T-helper 1 cell (primary cell): ENCODE measurements at regions not wholly inside any gene's neighbourhood (a gene's known extent, or its start where the extent isn't known, plus 50 kb on each side); places are given as distances from the start of the nearest gene placed in this dataset.
"Not testable (repeated sequence)": the region's sequence is repeated elsewhere in the genome, so short reads cannot be mapped to it uniquely, and the experiment has no call there.

ENCODE experiments used
- DNase-seq, 5 donors: peaks; one replicate each; pipeline ENCODE4 v3.0.0-alpha.2; 2012 to 2020

DNA sequence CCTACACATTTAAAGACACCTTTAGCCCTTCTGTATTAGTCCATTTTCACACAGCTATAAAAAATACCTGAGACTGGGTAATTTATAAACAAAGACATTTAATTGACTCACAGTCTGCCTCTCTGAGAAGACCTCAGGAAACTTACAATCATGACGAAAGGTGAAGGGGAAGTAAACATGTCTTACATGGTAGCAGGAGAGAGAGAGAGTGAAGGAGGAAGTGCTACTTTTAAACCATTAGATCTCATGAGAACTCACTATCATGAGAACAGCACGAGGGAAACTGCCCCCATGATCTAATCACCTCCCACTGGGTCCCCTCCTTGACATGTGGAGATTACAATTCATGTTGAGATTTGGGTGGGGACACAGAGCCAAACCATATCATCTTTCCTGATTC is 946.6 kb downstream of the SLC4A3 start:
- DNase-seq = no peak

DNA sequence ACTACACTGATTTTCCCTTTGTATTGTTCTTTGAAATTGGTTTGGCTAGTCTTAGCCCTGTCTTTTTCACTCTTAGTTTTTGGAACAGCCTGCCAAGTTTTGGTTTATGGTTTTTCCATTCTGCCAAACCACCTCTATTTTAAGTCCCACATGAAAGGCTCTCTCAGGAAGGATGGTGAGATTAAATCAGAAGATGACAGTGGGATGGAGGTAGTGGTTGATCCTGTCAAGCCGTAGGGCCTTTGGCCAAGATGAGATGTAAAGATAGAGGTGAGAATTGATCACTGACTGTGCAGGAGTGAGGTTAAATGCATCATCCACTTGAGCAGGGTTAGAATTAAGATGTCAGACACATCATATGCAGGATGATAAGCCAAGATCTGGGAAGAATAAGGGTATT is 948.5 kb downstream of the SLC4A3 start:
- no peak for DNase-seq

DNA sequence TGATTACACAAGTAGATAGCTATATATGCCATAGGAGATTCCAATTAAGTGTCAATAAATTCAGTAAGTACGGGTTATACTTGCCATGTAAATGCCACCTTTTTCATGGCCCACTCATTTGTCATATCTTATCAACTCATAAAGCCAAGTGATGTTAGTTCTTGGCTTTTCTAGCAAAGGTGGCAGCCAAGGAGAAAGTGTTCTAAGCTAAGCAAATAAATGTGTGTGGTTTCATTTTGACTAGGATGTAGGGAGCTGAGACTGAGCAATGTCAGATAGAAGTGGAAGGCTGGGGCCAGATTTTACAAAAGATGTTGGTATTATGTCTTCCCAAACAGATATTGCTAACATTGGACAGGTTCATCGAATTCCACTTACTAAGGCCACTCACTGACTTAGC is 952.0 kb downstream of the SLC4A3 start:
- DNase-seq = no peak

DNA sequence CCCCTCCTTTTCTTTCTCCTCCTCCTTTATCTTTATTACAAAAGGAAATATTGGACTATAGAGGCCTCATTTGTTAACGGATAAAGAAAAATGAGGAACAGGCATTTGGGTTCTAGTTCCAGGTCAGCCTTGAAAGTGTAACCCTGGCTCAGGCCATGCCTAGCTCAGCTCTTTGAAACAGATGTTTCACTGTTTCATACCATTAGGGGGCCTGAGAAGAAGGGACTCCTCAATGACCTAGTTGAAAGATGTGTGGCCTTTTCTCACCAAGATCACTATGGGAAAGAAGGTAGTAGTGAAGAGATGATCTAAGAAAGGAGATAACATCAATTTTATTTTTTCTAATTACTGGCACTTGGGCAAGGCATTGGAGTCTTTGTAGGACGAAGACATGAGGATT is 952.7 kb downstream of the SLC4A3 start:
- no peak for DNase-seq

DNA sequence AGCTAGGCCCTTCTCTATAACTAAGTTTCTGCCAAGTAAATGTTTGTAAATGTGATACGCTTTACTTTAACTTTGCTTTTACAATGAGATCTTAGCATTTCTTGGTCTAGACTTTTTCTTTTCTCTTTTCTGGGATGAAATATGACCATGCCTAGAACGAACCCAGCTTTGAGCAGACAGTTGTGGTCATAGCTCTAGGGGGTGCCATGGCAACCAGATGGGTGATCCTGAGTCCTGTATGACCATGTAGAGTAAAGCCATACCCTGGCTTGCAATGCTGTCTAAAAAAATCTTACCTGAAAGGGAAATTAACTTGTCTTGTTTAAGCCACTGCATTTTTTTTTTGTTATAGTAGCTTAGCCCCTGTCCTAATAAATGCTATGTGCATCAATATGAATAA is 956.3 kb downstream of the SLC4A3 start:
- no peak for DNase-seq

DNA sequence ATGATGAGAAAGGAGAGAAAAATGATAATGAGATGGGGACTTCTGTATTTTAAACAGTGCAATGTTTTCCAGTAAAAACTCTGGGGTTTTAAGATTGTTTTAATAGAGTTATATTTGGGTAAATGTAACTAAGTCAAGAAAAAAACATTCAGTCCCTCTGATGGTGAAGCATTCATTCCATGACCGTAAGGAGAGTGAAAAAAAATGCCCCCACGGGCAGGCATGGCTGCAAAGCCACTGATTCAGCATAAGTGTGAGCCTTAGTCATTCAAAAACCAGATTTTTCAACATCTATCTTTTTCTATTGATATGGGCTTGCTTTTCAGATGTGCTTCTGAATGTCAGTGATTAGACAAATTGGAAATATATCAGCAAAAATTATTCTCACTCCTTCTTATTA is 957.8 kb downstream of the SLC4A3 start:
- DNase-seq = no peak

DNA sequence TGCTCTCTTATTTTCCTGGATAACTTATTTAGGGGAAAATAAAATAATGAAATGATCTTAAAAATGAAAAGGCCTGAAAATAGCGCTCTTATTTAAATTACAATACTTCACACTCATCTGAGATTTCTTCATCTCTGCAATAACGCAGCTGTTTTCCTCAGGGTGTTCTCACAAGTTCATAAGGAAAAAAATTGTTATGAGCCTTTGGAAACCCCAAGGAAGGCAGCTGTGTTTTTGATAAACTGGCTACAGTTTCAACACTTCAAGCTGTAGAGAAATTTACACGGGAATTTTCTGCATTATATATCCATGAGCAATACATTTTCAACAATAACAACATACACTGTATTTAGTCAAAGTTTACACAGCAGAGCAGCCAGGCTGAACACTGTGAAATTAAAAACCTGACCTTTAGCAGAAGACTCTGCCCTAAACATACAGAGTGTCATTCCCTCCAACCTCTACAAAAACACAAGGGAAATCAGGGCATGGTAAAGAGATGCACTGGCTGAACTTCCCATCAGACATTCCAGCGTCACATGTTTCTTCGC is 959.6 kb downstream of the SLC4A3 start:
- DNase-seq = no peak

DNA sequence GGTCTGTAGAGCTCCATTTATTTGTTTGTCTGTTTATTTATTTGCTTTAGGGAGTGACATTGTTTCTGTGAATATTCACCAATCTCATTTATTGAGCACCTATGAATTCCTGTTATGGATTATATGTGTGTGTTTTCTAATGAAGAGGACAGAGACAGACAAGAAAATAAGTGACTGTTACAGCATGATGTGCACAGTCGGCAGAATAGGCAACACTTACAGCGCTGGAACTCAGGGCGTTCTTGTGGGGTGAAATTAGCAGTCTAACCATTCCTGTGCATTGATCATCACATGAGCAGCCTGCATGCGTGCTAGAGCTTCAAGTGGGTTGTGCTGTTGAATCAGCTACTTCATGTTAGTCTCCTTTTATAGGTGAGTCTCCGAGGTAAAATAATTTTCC is 960.7 kb downstream of the SLC4A3 start:
- DNase-seq = no peak

DNA sequence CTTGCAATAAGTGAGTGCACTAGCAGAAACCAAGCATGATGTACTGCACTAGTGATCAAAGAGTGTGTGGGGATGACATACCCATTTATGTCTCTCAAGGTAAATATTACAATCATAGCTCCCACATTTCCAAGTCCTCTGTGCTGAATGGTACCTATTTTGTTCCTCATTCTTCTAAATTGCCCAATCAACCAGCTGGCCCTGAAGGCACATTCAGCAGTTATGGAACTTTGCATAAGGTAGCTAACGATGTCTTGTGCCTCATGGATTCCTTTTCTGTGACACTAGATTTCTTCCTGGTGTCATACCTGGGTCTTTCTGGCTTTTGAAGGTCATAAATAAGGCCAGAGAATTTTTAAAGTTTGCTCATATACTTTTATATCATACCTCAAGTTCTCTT is 963.0 kb downstream of the SLC4A3 start:
- no peak for DNase-seq

DNA sequence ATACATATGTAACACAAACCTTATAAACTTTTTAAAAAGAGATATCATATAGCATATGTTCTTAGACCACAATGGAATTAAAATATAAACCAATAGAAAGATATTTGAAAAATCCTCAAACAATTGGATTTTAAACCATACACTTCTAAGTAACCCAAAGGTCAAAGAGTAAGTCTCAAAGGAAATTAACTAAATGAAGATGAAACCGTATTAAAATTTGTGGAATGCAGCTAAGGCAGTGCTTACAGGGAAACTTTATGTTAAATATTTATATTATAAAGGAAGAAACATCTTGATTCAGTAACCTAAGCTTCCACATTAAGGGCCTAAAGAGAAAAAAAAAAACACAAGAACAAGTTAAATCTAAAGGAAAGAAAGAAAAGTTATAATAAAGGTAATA is 966.1 kb downstream of the SLC4A3 start:
- no peak for DNase-seq

DNA sequence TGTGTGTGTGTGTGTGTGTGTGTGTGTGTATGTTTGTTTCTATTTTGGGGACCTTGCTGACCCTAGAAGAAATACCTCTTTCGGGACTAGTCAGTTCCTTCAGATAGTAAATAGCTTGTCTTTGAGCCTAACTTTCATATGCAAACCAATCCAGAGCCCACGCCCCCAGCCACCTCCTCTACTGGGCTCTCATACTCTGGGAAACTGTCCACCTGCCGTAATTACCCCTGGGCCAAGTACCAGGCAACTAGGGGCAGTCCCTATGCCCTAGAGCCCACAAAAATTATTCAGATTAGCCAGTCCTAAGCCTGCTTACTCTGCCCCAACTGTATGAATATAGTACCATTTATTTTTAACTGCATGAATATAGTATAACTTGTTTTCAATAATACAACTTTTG is 970.4 kb downstream of the EPHA4 start:
- no peak for DNase-seq

DNA sequence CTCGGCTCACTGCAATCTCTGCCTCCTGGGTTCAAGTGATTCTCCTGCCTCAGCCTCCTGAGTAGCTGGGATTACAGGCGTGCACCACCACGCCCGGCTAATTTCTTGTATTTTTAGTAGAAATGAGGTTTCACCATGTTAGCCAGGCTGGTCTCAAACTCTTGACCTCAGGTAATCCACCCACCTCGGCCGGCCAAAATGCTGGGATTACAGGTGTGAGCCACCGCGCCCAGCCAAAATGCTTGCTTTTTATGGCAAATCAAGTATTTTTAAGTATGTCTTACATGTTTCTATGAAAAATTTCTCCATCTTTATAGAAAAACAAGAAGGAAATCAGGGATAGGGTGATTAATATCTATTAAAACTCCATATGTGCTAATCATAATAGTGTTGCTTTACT is 959.1 kb downstream of the EPHA4 start:
- not testable (repeated sequence) for DNase-seq

DNA sequence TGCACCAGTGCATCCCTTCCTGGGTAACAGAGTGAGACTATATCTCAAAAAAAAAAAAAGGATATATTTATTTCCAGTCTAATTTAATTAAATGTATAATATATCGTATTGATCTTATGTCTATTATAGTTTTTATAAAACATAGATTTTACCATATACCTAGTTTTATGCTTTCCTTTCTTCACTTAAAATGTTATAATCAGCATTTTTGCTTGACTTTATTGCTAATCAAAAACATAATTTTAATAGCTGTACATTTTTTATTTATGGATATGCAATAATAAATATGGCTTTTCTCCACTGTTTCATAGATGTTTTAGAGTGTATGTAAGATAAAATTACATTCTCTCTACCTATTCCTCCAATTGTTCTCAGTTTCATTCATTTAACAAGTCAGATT is 958.0 kb downstream of the EPHA4 start:
- DNase-seq = no peak

DNA sequence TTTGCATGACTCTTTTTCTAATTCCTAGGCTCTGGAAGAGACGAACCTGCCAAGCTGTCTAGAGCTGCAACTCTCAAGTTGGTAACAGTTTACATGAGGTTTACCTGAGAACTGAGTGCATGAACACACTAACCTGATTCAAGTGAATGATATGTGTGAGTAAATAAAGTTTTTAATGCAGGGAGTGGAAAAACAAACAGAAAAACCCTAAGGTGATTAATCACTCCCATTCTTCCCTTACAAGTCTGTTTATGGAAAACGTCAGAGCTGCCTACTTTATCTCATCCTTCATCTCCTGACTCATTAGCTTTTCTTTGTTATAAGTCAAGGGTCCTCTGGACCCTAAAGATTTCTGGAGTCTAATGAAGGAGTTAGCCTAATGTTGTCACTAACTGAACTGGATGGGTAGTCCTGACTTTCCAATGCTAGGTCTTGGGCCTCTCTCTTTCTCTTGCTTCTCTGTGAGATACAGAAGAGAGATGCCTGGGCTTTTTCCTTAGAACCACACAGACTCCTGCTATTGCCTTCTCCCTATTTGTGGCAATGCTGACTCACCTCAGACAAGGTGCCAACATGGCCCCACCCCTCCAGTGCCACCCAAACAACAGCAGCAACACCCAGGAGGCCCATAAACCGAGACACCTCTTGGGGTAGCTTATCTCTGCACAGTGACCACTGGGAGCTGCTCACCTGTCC is 952.4 kb downstream of the EPHA4 start:
- DNase-seq = no peak

DNA sequence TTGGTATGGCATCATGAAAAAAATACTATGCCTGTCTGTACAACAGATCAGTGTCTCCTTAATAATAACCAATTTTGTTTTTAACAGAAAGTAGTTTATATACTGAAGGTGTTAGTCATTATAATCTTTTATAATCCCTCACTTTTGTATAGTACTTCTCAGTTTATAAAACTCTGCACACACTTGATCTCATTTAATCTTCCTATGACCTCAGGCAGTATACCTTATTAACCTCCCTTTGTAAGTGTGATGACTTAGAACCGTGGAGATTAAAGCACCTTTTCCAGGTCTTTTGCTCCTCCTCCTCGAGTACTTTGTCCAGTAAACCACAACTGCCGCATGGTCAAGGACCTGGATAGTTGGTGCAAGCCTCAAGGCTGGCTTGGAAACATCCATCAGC is 945.5 kb downstream of the EPHA4 start:
- DNase-seq = no peak

DNA sequence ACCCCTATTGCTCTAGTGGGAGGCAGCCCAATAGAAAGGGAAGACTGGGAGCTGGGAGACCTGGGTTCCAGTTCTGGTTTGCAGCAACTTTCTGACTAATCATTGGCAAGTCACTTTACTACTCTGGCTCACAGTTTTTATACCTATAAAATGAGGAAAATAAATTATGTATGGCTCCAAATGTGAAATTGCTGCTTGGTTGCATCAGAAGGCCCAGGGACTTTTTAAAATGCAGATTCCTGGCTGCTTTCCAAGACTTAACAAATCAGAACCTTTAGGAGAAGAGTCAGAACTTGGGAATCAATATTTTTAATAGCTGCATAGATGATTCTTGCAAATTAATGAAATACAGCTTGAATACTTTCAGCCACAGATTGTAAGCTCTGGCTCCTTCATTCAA is 943.9 kb downstream of the EPHA4 start:
- DNase-seq = no peak

DNA sequence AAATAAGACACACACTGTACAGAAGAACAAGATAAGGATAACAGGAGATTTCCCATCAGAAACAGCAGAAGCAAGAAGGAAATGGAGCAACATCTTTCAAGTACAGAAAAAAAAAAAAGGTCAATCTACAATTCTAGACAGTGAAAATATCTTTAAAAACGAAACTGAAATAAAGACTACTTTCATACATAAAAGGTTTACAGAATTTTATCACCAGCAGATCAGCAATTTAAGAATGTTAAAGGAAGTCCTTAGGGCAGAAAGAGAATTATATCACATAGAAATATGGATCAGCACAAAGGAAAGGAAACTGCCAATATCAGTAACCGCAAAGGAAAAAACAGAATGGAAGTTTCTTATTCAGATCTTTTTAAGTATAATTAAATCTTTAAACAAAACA is 931.0 kb downstream of the EPHA4 start:
- DNase-seq = no peak

DNA sequence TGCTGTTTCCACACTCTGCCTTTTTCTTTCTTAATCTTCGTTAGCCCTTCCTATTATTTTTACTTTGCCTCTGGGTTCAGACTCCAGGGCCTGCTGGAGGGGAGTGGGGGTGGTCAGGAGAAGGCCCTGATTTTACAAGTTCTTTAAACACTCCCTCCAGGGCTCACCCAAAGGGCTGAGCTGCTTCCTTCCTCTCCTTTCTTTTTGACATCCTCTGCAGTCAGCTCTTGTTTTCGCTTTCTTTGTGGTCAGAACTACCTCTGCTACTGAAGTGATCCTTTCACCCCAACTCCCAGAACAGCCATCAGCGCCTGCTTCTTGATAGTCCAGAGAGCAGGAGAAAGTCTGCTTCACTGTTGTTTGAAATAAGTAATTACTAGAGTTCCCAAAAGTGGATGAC is 925.7 kb downstream of the EPHA4 start:
- peak in 1 of 5 donors; percentile 1 for DNase-seq

DNA sequence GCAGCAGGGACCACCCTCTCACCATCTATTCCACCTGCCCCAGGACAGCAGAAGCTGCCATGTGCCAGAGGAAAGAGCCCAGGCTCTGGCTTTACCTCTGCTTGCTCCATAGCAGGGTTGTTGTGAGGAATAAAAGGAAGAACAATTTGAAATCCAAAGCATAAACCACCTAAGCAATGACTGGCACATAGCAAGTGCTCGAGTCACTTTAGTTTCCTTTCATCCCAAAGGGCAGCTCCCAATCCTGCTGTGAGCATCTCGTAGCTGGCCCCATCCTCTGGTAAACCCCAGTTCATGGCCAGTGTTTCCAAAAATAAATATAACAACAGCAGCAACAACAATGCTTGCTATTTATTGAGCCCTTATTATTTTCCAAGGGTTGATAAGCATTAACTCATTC is 923.5 kb downstream of the EPHA4 start:
- no peak for DNase-seq

DNA sequence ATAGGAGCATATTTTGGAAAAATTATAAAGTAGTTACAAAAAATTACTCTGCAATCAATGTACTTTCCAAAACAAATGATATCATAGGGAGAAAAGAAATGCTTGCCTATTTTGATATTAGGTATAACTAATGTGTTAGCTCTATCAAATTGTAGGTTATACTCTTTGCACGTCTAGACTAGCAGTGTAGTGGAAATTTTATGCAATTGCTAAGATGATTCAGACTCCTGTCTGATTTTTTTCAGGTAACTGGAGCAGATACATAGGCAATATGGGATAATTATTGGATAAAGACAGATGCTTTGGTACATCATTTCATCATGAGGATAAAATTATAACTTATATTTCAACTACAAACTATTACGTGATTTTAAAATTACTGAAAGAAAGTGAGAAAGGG is 918.3 kb downstream of the EPHA4 start:
- no peak for DNase-seq

DNA sequence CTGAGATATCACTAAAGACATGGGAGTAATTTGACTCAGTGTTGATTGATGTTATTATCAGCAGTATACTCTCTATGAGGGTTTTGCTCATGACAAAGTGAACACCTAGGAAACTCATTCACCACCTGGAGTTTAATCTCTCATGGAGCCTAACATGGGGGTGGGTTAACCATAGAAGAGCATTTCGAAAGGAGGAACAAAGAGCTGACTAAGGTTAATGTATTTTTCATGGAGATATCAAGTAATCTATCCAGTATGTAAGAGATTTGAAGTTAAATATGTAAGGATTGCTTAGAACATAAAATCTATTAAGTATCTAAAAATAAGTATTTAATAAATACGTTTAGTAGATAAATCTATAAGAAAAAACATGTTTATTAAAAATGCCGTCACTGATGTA is 917.8 kb downstream of the EPHA4 start:
- DNase-seq = no peak

DNA sequence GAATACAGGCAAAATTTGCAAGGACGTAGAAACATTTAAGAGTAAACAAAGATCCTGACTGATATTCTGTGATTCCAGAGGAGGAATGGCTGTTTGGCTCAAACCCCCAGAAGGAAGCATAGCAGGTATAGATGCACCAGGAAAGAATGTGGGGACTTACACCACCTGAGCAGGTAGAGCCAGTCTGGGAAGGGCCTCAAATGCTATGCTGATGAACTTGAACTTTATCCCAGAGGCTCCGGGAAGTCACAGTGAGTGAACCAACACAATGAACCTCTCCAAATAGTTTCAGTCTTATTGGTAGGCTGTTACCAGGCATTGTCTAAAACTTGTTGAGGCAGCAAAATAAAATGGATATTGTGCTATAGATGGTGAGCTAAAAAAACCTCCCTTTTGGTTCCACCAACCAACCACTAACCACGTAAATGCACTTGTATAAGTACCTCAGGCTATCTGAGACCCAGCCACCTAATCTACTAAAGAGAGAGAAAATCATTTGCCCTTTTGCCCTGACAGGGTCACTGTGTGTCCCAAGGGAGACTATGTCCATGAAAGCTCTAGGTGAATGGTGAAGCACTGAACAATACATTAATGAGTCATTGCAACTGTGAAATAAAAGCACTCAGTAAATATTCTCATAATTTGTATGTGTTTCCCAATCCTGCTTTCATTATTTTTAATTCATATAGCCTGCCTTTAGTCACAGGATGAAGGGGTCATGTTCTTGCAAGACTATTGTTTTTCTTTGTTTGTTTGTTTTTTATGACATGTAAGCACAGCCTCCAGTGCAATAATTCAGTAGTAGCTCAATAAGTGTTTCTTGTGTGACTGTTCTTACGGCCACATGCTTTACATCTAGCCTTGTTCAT is 911.6 kb downstream of the EPHA4 start:
- DNase-seq = no peak

DNA sequence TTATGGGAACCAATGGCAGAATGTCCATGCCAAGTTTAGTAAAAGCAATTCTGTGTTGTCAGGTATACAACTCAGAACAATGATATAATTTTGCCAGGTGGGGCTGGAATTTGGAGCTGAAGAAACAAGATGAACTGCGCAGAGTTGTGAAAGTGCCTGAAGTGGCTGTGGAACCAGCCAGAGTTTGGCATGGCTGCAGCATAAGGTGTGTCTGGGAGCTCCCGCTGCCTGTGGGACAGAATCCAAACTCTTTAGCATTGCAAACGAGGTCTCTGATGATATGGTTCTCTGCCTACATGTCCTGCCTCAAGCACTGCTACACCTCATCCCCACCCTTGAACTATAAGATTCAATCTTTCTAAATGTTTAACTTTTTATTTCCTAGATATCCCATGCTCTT is 909.7 kb downstream of the EPHA4 start:
- no peak for DNase-seq

DNA sequence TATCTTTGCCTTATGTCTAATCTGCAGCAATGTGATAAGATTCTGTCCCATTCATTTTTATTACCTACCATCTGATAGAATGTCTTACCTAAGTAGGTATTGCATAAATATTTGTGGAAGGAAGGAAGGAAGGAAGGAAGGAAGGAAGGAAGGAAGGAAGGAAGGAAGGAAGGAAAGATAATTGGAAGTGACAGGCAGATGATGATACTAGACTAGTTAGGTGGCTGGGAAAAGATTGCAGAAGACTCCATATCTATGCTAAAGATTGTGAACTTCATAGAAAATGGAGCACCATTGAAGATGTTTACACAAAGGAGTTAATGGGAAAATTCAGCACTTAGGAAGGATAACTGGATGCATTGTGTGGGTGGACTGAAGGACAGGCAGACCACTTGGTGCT is 909.0 kb downstream of the EPHA4 start:
- no peak for DNase-seq
